ENCODE measurements at regions not wholly inside any gene's neighbourhood (a gene's known extent, or its start where the extent isn't known, plus 50 kb on each side); places are given as distances from the start of the nearest gene placed in this dataset.

DNA sequence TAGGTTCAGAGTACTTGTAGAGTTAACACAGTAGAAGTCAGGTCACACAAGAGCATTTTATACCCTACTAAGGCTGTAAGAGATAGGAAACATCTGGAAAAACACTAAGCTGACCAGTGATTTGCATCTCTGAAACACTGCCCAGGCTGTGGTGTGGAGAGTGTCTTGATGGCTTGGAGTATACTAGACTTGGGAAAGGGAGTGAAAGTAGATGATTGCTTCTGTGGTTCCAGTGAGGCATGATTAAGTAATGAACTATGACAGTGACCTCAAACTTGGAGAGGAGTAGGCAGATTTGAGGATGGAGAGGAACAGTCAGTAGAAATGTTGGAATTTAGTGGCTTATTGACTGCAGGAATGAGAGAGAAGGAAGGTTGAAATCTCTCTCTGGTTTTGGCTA lies 201.2 kb downstream of the FLRT2 start:
- TF ChIP-seq, protein P1, sequence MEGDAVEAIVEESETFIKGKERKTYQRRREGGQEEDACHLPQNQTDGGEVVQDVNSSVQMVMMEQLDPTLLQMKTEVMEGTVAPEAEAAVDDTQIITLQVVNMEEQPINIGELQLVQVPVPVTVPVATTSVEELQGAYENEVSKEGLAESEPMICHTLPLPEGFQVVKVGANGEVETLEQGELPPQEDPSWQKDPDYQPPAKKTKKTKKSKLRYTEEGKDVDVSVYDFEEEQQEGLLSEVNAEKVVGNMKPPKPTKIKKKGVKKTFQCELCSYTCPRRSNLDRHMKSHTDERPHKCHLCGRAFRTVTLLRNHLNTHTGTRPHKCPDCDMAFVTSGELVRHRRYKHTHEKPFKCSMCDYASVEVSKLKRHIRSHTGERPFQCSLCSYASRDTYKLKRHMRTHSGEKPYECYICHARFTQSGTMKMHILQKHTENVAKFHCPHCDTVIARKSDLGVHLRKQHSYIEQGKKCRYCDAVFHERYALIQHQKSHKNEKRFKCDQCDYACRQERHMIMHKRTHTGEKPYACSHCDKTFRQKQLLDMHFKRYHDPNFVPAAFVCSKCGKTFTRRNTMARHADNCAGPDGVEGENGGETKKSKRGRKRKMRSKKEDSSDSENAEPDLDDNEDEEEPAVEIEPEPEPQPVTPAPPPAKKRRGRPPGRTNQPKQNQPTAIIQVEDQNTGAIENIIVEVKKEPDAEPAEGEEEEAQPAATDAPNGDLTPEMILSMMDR (conservative IDR thresholded peaks at IDR 0.05; ENCODE audit: low read depth, low read length), result no peak
- TF ChIP-seq, protein P2, sequence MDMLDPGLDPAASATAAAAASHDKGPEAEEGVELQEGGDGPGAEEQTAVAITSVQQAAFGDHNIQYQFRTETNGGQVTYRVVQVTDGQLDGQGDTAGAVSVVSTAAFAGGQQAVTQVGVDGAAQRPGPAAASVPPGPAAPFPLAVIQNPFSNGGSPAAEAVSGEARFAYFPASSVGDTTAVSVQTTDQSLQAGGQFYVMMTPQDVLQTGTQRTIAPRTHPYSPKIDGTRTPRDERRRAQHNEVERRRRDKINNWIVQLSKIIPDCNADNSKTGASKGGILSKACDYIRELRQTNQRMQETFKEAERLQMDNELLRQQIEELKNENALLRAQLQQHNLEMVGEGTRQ (IDR thresholded peaks at IDR 0.05; ENCODE audit: low read depth, low read length), result no peak
- no peak for TF ChIP-seq BHLHE40 (IDR thresholded peaks at IDR 0.05; ENCODE audit: low read depth, low read length)
- no peak for TF ChIP-seq POLR2A (IDR thresholded peaks at IDR 0.05; ENCODE audit: low read depth, low read length)
- TF ChIP-seq RFX5 (IDR thresholded peaks at IDR 0.05; ENCODE audit: low read depth, low read length), result no peak
- TF ChIP-seq CHD1 (IDR thresholded peaks at IDR 0.05; ENCODE audit: low read depth, low read length), result no peak
- TF ChIP-seq, protein P3, sequence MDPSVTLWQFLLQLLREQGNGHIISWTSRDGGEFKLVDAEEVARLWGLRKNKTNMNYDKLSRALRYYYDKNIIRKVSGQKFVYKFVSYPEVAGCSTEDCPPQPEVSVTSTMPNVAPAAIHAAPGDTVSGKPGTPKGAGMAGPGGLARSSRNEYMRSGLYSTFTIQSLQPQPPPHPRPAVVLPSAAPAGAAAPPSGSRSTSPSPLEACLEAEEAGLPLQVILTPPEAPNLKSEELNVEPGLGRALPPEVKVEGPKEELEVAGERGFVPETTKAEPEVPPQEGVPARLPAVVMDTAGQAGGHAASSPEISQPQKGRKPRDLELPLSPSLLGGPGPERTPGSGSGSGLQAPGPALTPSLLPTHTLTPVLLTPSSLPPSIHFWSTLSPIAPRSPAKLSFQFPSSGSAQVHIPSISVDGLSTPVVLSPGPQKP (IDR thresholded peaks at IDR 0.05; ENCODE audit: borderline replicate concordance, low read depth, low read length), result no peak
- TF ChIP-seq MAFK (IDR thresholded peaks at IDR 0.05; ENCODE audit: low read depth, low read length), result no peak
- no peak for TF ChIP-seq RAD21 (IDR thresholded peaks at IDR 0.05; ENCODE audit: low read length)

Measured in IMR-90 (cell line).